Stimulated activated CD4-positive, alpha-beta T cell treated with anti-CD3 and anti-CD28 coated beads, Interleukin-2, amount 100 ng/mL, for 48 hours (primary cell): ENCODE measurements at regions not wholly inside any gene's neighbourhood (a gene's known extent, or its start where the extent isn't known, plus 50 kb on each side); places are given as distances from the start of the nearest gene placed in this dataset.

Source experiments
- DNase-seq, 2 donors: peaks; one replicate each; pipeline ENCODE4 v3.0.0-alpha.2; 2020

DNA sequence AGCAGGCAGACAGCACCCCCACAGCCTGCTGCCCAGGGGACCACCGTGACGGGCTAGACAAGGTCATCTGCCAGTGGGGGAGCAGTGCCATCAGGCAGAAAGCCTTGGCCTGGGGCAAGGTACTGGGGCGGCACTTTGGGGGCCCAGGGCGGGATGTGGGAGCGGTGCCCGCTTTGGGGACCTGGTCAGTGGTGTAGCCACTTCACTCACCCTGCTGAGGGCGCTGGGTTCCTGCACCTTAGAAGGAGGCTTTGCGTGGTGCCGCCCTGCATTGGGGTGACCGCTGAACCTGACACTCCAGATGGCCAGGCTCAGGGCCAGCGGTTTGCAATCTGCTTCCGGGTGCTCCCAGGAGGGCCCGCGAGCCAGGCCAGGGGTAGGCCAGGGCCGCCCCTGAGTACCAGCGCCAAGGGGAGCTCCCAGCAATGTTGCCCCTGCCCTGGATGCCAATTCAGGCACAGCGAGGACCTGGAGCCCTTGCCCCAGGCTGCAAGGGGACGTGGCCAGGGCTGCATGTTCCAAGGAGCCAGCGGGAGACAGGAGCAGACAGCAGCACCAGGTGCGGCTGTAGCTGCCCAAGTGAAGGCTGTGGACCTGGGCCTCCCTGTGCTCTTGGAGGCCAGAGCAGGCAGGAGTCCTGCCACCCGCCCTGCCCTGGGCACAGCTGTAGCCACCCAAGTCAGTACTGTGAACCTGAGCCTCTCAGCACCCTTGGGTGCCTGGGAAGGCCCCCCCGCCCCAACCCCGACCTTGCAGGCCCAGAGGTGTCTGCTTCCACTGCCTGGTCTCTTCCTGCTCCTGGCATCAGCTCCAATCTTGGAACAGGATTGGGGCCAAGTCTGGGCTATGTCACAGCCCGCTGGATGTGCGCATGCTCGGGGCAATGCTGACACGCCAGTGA is 550.7 kb downstream of the SLC6A15 start:
- DNase-seq: no peak

DNA sequence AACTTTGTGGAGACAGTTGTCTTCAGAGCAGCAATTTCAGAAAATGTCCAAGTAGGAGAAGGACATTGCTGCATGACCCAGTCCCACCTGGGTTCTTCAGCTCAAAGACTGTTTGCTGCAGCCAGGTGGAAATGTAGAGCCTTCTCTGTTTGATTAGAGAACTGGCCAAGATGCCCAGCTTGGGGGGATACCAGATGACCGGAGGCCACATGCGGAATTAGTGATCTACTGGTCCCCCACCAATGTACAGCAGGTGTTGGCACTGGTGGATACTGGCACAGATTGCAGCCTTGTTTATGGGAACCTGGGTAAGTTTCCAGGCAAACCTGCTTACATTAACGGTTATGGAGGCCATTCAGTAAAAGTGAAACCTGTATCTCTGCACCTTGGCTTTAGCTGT is 555.3 kb downstream of the SLC6A15 start:
- DNase-seq: no peak

DNA sequence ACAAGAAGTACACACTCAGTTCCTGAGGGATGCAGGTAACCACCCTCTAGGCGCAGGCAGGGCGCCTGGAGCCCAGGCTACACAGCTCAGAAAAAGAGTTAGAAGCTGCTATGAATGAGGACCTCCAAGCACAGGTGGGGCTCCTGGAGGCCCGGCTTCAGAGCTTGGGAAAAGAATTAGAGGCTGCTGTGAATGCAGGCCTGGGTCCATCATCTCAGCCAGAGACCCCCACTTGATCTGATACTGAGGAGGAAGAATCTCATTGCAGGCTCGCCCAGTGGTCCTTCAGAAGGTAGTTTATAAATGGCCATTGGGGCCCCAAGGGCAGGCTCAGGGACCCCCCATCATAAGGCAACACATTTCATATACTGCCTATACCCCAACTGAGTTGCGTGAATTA is 556.4 kb downstream of the SLC6A15 start:
- DNase-seq: no peak

DNA sequence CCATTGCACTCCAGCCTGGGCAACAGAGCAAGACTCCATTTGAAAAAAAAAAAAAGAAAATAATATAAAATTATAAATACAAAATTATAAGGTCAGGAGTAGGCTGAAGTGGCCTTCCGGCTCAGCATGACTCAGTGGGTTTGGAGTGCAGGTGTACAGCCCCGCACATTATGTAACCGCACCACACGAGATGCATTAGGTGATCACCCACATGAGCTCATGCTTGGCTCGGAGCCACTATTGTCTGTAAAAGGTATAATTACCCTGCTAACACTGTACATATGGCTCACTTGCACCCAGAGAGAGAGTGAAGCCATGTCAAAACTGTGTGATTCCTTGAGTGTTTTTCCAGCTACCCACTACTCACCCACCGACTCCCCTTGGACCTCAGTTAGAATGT is 557.0 kb downstream of the SLC6A15 start:
- DNase-seq: no peak

DNA sequence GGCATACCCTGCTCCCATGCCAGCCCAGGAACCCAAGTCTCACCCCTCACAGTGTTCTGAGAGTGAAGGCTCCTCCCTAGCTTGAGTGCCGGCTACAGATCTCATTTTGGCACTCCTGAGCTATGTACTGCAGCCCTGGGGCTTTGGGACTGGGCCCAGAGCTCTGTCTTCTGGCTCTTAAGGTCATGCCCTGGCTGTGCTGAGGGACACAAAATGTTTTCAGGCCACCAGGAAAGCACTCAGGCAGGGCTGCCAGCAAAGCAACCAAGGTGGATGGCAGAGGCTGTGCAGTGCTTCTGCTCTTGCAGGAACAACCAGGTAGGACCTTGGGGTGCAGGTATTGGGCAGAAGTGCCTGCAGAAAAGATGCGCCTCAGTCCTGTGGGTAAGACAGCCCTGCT is 564.0 kb downstream of the SLC6A15 start:
- no peak for DNase-seq

DNA sequence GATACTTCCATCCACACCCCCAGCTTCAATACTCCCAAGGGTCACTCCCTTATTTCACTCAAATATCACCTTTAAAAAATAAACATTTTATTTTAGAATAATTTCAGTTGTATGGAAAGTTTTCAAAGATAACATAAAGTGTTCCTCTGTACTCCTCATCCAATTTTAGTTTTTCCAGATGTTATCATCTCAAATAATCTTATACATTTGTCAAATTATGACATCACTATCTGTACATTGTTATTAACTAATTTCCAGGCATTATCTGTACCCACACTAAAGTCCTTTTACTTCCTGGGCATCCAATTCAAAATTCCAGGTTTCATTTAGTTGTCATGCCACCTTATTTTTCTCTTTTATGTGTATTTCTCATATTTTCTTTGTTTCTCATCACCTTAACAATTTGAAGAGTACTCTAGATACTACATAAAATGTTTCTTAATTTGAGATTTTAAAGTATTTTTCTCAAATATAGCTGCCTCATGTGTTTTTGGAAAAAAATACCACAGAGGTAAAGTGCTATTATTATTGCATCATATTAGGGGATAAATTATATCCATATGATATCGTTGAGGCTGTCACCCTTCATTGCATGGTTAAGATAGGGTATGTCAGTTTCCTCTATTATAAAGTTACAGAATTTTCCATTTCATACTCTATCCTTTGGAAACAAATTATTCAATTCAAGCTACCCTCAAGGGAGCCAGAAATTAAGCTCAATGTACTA is 571.0 kb downstream of the SLC6A15 start:
- DNase-seq: no peak

DNA sequence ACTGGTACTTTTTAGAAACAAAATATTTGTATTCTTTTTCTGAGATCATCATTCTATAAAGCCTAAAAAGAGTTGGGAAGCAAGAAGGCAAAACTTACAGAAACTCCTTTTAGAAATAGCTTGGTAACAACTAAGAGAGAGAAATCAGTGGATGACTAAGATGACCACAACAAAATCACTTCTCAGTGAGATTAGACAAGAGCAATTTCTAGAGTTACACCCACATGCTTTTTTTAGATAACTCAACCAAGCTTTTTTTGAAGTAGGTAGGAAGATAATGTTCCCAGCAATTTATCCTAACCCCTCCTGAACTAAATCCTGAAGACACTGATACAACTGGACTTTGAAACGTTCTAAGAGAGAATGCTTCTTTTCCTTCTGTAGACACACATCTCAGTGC is 576.4 kb downstream of the SLC6A15 start:
- no peak for DNase-seq

DNA sequence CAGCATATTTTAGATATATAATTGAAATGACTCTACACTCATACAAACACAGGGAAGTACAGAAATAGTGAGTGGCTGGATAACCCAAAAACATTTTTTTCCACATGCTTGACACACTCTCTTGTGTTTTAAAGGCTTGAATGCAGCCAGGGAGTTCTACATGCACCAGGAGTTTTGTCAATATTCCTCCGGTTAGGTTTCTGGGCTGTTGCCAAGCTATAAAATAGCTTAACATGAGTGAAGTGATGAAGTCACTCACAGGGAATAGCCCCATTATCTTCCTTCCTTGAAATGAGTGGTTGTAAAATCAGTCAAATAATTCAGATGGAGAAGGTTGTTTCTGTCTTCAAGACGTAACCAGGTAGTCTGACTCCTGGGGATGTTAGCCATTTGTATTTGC is 582.7 kb downstream of the SLC6A15 start:
- DNase-seq: no peak

DNA sequence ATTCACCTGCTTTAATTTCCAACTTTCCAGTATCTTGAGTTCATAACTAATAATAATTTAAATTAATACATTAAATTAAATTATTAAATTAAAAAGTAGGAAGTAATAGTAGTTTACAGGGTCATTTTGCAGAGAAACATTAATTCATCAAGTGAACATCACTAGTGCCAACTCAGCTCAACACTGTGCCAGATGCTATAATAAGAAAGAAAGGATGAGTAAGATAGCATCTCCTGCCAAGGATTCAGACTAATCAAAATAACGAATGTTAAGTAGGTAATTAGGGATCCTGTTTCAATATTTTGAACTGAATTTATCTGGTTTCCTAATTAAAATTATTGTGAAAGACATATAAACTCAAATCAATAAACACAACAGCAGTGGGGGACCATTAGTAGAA is 596.7 kb downstream of the SLC6A15 start:
- DNase-seq: no peak

DNA sequence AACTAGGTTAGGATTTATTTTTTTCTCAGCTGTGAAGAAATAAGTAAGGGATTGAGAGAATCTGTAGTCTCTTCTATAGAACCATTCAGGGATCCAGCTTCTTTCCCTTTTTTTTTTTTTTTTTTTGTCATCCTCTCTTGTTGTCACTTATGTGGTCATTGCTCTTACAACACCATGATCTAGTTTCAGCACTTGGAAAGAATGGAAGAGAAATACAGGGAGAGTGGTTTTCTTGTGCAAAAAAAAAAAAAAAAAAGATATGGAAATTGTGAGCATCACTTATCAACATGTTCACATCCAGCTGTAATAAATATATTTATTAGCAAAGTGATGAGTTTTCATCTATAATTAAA is 599.3 kb downstream of the SLC6A15 start:
- DNase-seq: no peak

DNA sequence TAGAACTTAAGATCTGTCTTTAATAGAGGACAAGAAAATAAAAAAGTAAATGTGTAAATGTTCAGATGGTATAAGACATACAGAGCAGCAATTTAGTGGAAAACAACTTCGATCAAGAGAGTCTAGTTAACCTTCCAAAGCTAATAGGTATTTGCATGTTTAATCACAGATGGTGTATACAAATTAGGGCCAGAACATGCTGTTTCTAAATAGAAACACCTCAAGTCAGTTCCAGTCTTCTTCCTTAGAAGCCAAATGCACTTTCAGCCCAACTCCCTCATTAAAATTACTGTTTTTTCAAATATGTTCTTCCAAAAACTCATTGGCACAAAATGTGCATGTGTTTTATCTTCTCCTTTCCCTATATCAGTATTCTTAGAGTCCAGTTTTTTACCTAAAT is 604.4 kb downstream of the SLC6A15 start:
- no peak for DNase-seq

DNA sequence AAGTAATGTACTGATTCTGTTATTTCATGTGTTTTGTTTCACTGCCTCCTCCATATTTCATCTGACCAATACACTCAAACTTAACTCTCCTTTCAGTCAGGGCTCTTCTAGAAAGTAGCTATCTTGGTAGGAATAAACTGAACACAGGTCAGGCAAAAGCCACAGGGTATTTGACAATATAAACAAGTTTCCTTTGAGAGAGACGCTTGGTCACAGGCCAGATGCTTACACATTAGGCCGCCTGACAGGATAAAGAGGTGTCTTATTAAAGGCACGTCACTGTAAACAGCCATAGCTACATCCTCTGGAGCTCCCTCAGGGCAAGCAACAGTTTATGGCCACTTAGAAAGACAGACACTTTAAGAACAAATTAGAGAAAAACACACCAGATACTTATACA is 607.5 kb downstream of the SLC6A15 start:
- DNase-seq: no peak

DNA sequence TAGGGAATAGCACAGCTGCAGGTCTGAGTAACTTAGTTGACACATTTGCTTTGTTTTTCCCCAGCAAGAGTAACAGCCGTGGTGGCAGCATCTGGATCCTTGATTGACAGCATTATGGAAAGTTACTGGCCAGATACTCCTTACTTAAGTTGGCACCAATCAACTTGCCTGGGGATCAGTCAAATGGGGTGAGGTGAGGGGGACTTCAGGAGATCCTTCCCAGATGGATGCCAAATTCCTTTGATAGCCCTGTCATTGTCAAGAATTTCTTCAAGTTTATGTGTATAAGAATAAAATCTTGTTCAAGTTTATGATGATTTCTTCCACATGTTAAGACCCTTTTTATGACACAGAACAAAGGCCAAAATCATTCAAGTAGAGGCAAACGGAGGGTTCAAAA is 618.4 kb downstream of the SLC6A15 start:
- no peak for DNase-seq

DNA sequence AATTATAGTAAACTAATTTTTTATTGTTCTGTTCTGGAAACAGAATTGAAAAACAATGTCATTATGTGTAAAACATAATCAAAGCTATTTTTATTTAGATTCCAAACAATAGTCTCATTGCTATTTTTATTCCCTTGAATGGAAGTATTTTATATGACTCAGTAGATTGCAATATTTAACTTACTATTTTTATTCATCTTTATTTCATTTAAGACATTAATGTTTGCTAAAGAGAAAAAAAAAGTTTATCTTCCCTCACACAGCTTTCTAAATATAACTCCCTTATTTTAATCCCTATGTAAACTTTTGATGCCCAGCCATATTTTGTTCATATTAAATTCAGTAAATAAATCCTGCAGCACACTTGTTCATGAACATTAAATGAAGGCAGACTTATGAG is 622.4 kb downstream of the SLC6A15 start:
- DNase-seq: no peak

DNA sequence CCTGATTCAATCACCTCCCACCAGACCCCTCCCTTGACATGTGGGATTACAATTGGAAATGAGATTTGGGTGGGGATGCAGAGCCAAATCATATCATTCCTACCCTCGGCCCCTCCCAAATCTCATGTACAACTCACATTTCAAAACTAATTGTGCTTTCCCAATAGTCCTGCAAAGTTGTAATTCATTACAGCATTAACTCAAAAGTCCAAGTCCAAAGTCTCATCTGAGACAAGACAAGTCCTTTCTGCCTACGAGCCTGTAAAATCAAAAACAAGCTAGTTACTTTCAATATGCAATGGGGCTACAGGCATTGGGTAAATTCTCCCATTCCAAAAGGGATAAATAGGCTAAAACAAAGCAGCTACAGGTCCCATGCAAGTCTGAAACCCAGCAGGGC is 634.6 kb downstream of the SLC6A15 start:
- DNase-seq: no peak

DNA sequence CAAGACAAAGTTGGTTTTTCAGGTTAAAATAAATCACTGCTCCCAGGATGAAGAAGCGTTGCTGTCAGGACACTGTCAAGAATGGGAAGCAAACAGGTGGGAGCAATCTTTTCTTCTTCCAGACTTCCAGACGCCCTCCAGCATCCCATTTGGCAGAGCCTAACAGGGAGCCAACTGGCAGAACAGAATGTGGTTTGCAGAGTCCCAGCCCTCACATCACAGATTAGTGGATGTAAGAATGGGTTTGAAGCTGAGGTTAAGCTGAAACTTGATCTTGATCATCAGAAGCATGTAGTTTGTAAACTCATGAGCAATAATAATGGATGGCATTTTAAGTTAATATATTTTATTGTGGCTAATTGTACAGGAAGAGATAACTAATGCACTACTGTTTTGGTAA is 636.4 kb downstream of the SLC6A15 start:
- no peak for DNase-seq

DNA sequence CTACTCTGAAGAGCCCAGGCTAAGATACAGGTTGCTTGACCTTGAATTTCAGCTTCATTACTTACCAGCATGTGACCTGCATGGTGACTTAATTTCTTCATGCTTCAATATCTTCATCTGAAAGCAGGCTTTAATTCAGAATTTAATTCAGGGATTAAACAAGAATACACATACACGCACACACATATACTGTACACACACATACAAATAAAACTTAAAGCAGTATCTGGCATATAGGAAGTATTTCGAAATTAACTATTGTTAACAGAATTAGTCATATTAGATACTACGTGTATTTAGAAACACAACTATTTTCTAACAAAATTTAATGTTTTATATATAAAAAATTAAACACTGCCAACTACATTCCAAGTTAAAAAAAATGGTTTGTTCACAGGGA is 640.3 kb downstream of the SLC6A15 start:
- DNase-seq: no peak

DNA sequence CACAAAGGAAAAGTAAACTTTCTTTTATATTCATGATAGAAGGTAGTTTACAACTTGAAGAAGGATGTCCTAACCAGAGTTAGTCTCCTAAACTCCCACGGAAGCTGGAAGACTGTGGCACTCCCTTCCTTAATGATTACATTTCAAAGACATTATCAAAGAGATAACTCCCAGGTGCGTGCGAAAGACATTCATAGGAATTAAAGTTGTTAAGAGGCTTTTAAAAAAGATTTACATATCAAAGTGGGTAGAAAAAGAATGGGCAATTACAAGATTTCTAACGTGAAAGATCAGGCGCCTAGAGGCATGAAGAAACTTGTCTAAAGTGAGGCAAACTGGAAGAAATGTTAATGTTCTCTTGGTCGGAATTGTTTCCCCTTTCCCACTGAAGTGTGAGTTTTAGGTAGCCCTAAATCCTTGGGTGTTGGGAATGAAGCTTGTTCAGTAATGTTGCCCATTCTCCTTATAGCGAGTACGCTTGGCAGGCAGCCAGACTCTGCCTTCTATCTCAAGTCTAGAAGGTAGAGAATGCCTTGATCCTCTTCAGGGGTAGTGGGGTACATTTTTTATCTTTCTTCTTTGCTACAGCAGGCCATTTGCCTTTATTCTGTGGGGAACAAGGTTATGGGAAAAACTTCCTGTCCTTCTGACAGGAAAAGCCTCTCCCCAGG is 642.0 kb downstream of the SLC6A15 start:
- no peak for DNase-seq

DNA sequence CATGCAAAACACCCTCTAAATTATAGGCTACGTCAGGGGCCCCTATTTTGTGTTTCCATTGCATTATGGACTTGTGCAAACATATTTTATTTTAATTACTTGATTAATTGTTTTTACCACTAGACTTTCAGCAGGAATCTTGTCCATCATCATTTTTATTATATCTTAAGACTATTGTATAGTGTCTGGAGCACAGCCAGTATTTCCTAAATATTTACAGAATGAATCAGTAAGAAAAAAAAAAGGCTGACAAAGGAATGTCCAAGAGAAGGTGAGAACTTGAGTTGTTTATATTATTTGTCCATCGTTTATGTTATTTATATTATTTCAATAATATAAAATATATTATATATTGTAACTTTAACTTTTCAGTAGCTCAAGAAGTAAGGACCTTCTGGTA is 664.7 kb downstream of the SLC6A15 start:
- DNase-seq: no peak

DNA sequence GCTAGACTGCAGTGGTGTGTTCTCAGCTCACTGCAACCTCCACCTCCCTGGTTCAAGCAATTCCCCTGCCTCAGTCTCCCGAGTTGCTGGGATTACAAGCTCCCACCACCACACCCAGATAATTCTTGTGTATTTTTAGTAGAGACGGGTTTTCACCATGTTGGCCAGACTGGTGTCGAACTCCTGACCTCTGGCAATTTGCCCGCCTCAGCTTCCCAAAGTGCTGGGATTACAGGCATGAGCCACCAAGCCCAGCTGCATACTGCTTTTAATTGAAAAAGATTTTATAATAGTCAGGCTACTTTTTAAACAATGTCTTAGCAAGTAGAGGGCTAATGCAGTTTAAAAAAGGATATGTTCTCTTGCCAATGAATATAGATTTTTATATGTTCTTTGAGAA is 668.9 kb downstream of the SLC6A15 start:
- DNase-seq: no peak

DNA sequence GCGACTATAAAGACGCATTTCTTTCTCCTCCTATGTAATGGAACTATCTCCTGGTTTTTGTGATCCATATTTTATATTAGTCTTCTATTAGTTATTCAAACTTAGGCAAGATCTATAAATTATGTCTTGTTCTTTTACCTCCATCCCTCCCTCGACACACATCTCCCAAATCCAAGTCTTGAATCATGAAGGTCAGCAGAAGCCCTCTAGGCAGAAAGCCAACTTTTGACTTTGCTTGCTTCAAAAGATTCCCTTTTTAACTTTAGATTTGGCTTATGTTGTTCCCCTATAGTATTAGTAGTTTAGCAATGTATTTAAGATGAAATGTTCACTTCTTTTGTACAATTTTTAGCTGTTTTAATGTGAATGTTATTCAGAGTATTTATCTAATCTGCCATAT is 689.8 kb downstream of the SLC6A15 start:
- DNase-seq: no peak

DNA sequence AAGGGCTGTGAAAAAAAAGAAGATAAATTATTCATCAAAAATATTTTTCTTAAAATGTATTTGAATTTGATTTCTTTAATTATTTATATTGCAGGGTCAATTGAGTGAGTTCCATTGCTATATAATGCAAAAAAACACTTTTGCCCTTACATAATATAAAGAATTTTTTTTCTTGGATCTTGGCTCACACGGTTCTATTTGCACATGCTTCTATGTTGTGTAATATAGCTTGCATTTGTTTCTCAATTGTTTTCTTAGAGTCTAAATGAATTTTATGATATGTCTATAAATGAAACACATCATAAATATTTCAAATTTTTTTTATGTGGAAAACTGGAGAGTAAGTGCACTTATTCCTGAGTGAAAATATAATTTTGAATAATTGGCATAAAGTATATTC is 694.2 kb downstream of the SLC6A15 start:
- DNase-seq: no peak

DNA sequence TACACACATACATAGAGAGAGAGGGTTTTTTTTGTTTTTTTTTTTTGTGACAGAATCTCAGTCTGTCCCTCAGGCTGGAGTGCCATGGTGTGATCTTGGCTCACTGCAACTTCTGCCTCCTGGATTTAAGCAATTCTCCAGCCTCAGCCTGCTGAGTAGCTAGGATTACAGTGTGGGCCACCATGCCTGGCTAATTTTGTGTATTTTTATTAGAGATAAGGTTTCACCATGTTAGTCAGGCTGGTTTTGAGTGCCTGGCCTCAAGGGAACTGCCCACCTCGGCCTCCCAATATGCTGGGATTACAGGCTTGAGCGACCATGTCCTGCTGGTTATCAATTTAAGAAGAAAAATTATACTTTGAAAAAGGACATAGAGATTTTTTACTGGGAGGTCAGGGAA is 710.6 kb downstream of the SLC6A15 start:
- no peak for DNase-seq

DNA sequence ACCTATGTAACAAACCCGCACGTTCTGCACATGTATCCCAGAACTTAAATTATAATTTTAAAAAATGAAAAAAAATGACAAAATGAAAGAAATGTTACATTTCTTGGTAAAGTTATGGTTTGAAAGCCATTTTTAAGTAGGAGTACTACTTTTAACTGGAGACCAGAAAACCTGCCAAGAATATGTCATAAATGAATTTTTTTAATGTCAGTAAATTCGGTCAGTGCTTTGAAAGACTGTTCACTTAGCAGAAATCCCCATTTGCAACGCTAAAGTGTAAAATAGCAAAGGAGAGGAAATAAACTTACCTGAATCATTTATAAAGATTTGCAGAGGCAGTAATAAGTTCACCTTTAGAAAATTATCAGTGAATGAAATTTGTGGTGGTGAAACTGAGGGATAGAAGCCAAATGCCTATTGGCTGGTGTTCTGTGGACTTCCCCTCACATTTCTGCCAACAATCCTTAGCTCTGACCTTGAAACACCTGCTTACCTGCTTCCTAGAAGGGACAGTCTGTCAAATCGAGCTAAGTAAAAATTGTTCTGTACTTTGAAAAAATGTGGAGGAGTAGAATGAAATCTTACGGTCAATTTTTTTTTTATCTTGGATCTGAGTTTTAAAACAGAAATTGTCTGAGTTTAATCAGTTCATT is 714.2 kb downstream of the SLC6A15 start:
- DNase-seq: no peak
